Panc1 (cell line): ENCODE measurements at regions not wholly inside any gene's neighbourhood (a gene's known extent, or its start where the extent isn't known, plus 50 kb on each side); places are given as distances from the start of the nearest gene placed in this dataset.

ENCODE experiments used
- ATAC-seq: fragments of 200-7000 bp; cut with Tn5 transposase; 2 replicates; pipeline ENCODE4 v1.9.1; 2020; ENCODE audit warnings: mild to moderate bottlenecking, moderate library complexity
- BruUV-seq: library from RNA; stranded (reverse); fragments of 400-500 nt; replicated peaks from 2 replicates; lab custom pipeline; 2021; lab: Mats Ljungman, UMichigan
- CTCF ChIA-PET: fragments of 300-600 bp; sonication (Branson Sonifier 250); formaldehyde crosslinking; loops from one replicate; lab custom pipeline; 2022; ENCODE audit warnings: antibody characterized with exemption; lab: Charles Lee
- POLR2A ChIA-PET: fragments of 300-600 bp; sonication (Branson Sonifier 250); formaldehyde crosslinking; loops from one replicate; lab custom pipeline; 2022; ENCODE audit warnings: antibody characterized with exemption; lab: Charles Lee
- DNase-seq: peaks from one replicate; pipeline ENCODE4 v3.0.0-alpha.2; 2010; ENCODE audit warnings: low read depth, low spot score
- H3K27ac ChIP-seq: 2 replicates; pipeline ENCODE4 v1.5.1; 2011; ENCODE audit warnings: mild to moderate bottlenecking, low read length, inconsistent platforms
- H3K27me3 ChIP-seq: fragments of 200-500 bp; sonication (Bioruptor generic); 2 replicates; pipeline ENCODE4 v1.6.0; 2014; ENCODE audit warnings: low read length, inconsistent platforms; ENCODE audit not compliant: control insufficient read depth, insufficient read depth
- H3K36me3 ChIP-seq: fragments of 200-500 bp; sonication (Bioruptor generic); 2 replicates; pipeline ENCODE4 v1.5.1; 2014; ENCODE audit warnings: inconsistent platforms, mild to moderate bottlenecking, low read length, moderate library complexity; ENCODE audit not compliant: control insufficient read depth, insufficient read depth
- H3K4me1 ChIP-seq: 2 replicates; pipeline ENCODE4 v1.5.1; 2011; ENCODE audit warnings: inconsistent platforms, mild to moderate bottlenecking, low read length, moderate library complexity; ENCODE audit not compliant: control insufficient read depth, insufficient read depth
- H3K4me3 ChIP-seq, 2 experiments: 2 replicates each; pipeline ENCODE4 v1.5.1; 2011 to 2012; ENCODE audit warnings: low read depth in 2 of 2, low read length in 2 of 2, mild to moderate bottlenecking in 2 of 2, inconsistent platforms in 1 of 2, moderate library complexity in 1 of 2
- H3K9me3 ChIP-seq: fragments of 200-500 bp; sonication (Bioruptor generic); 2 replicates; pipeline ENCODE4 v1.5.1; 2014; ENCODE audit warnings: low read depth, mild to moderate bottlenecking, inconsistent platforms, low read length, moderate library complexity; ENCODE audit not compliant: control insufficient read depth, insufficient read depth
- POLR2AphosphoS5 ChIP-seq: IDR thresholded peaks from 2 replicates; pipeline ENCODE4 v1.6.1; 2012; ENCODE audit warnings: mild to moderate bottlenecking, low read depth, low read length, moderate library complexity
- SIN3A ChIP-seq: IDR thresholded peaks from 2 replicates; pipeline ENCODE4 v1.6.1; 2012; ENCODE audit warnings: low read depth, mild to moderate bottlenecking, low read length, moderate library complexity, borderline replicate concordance; ENCODE audit not compliant: insufficient read depth
- TCF7L2 ChIP-seq: IDR thresholded peaks from 2 replicates; pipeline ENCODE4 v1.6.1; 2011; ENCODE audit warnings: mild to moderate bottlenecking, low read depth, low read length, inconsistent platforms
- in situ Hi-C: cut with HindIII; loops from 2 replicates; pipeline ENCODE4 v1.10.0; 2016; ENCODE audit warnings: low sequenced_read_pairs, low pct_unique_long_range_greater_than_20kb
- intact Hi-C: fragments of 100-400 bp; cut with micrococcal nuclease; formaldehyde crosslinking; loops from one replicate; pipeline ENCODE4 v1.10.0; 2022; ENCODE audit not compliant: unreplicated experiment
- TF ChIP-seq, protein P1 (sequence below), 2 experiments: IDR thresholded peaks; 2 replicates each; pipeline ENCODE4 v1.6.1; 2011 to 2012; ENCODE audit warnings: low read depth in 2 of 2, control low read depth in 1 of 2, low read length in 1 of 2, mild to moderate bottlenecking in 1 of 2, moderate library complexity in 1 of 2; ENCODE audit not compliant: insufficient read depth in 1 of 2
- TF ChIP-seq, protein P2 (sequence below): fragments of 450-650 bp; IDR thresholded peaks from 2 replicates; pipeline ENCODE4 v1.5.1; 2017; ENCODE audit warnings: mild to moderate bottlenecking

DNA sequence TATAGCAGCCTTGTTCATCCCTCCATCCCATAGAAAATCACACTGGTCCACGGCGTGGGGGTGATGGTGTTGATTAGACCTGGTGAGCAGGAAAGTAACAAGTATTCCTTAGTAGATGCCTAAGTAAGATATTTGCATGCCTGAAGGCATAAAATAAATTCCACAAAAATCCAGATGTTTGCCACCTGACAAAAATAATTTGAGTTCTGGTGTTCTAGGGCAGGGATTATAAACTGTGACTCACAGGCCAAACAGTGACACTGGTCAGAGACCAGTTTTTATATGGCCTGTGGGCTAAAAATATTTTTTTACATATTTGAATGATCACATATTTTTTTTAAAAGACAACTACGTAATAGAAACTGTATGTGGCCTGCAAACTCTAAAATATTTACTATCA is 310.7 kb downstream of the RFC3 start:
- no peak for ATAC-seq
- no TSS peak for BruUV-seq
- Histone ChIP-seq H3K4me3 (no peak overlapping the region), H3K27me3 (no peaks in the 10 kb centered on the region), H3K36me3 (no peaks in the 10 kb centered on the region), H3K9me3 (no peaks in the 10 kb centered on the region), H3K27ac (no peak overlapping the region), H3K4me1 (no peaks in the 10 kb centered on the region)
- DNase-seq: no peak
- in situ Hi-C loops: no loop called here
- CTCF ChIA-PET: no interaction called here
- POLR2A ChIA-PET: no interaction called here
- TF ChIP-seq POLR2AphosphoS5: no peak
- TF ChIP-seq, protein P1, sequence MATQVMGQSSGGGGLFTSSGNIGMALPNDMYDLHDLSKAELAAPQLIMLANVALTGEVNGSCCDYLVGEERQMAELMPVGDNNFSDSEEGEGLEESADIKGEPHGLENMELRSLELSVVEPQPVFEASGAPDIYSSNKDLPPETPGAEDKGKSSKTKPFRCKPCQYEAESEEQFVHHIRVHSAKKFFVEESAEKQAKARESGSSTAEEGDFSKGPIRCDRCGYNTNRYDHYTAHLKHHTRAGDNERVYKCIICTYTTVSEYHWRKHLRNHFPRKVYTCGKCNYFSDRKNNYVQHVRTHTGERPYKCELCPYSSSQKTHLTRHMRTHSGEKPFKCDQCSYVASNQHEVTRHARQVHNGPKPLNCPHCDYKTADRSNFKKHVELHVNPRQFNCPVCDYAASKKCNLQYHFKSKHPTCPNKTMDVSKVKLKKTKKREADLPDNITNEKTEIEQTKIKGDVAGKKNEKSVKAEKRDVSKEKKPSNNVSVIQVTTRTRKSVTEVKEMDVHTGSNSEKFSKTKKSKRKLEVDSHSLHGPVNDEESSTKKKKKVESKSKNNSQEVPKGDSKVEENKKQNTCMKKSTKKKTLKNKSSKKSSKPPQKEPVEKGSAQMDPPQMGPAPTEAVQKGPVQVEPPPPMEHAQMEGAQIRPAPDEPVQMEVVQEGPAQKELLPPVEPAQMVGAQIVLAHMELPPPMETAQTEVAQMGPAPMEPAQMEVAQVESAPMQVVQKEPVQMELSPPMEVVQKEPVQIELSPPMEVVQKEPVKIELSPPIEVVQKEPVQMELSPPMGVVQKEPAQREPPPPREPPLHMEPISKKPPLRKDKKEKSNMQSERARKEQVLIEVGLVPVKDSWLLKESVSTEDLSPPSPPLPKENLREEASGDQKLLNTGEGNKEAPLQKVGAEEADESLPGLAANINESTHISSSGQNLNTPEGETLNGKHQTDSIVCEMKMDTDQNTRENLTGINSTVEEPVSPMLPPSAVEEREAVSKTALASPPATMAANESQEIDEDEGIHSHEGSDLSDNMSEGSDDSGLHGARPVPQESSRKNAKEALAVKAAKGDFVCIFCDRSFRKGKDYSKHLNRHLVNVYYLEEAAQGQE (IDR thresholded peaks at IDR 0.05; ENCODE audit: insufficient read depth in 1 of 2, low read depth in 2 of 2, low read length in 1 of 2): no peak
- no peak for TF ChIP-seq SIN3A
- TF ChIP-seq TCF7L2: no peak
- TF ChIP-seq, protein P2, sequence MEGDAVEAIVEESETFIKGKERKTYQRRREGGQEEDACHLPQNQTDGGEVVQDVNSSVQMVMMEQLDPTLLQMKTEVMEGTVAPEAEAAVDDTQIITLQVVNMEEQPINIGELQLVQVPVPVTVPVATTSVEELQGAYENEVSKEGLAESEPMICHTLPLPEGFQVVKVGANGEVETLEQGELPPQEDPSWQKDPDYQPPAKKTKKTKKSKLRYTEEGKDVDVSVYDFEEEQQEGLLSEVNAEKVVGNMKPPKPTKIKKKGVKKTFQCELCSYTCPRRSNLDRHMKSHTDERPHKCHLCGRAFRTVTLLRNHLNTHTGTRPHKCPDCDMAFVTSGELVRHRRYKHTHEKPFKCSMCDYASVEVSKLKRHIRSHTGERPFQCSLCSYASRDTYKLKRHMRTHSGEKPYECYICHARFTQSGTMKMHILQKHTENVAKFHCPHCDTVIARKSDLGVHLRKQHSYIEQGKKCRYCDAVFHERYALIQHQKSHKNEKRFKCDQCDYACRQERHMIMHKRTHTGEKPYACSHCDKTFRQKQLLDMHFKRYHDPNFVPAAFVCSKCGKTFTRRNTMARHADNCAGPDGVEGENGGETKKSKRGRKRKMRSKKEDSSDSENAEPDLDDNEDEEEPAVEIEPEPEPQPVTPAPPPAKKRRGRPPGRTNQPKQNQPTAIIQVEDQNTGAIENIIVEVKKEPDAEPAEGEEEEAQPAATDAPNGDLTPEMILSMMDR: no peak
- intact Hi-C loops: no loop called here

DNA sequence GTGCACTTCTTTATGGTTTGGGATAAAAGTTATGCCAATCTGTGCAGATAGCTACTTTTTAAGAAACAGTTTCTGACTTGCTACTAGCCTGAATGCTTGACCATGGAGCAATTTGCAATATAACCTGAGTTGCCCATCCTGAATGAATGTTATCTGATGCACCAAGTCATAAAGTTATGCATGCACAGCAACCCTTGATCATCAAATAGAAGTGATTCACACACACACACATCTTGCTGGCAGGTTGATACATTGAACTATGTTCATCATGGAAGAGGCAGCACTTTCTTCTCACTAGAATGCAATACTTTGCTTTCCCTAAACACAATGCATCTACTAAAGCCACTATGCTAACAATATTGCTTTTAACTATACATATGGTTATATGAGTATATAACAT is 311.5 kb downstream of the RFC3 start:
- POLR2A ChIA-PET: no interaction called here
- no TSS peak for BruUV-seq
- ATAC-seq (no peak), DNase-seq (no peak)
- CTCF ChIA-PET: no interaction called here
- intact Hi-C loops (no loop called here), in situ Hi-C loops (no loop called here)
- H3K36me3 ChIP-seq: no peaks in the 10 kb centered on the region
- H3K4me1 ChIP-seq: no peaks in the 10 kb centered on the region
- H3K27ac ChIP-seq: no peak overlapping the region
- TF ChIP-seq TCF7L2: no peak
- TF ChIP-seq SIN3A: no peak
- TF ChIP-seq POLR2AphosphoS5: no peak
- TF ChIP-seq, protein P2: no peak
- TF ChIP-seq, protein P1 (IDR thresholded peaks at IDR 0.05; ENCODE audit: insufficient read depth in 1 of 2, low read depth in 2 of 2, low read length in 1 of 2): no peak
- no peak overlapping the region for H3K4me3 ChIP-seq
- H3K27me3 ChIP-seq: no peaks in the 10 kb centered on the region
- H3K9me3 ChIP-seq: no peaks in the 10 kb centered on the region
